ENCODE measurements at regions not wholly inside any gene's neighbourhood (a gene's known extent, or its start where the extent isn't known, plus 50 kb on each side); places are given as distances from the start of the nearest gene placed in this dataset.
"Not testable (repeated sequence)": the region's sequence is repeated elsewhere in the genome, so short reads cannot be mapped to it uniquely, and the experiment has no call there.

DNA sequence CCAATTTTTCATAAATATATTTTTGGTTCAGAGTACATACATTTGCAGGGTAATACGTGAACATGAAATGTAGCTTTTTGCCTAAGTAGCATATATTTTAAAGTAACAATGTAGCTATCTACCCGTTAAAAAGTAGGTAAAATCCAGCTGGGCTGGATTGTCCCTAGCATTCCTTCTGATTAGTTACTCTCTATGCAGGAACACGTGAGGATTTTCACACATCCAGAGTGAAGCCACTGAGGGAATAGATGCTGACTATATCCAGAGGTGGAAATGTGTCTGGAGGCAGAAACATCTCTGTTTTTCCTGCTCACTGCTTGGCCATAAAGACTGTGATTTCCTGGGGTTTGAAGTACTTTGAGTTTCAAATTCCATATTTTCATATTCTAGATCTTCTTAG, 338.9 kb upstream of the KIAA1217 start:
- DNase-seq (ENCODE audit: low read depth): no peak

DNA sequence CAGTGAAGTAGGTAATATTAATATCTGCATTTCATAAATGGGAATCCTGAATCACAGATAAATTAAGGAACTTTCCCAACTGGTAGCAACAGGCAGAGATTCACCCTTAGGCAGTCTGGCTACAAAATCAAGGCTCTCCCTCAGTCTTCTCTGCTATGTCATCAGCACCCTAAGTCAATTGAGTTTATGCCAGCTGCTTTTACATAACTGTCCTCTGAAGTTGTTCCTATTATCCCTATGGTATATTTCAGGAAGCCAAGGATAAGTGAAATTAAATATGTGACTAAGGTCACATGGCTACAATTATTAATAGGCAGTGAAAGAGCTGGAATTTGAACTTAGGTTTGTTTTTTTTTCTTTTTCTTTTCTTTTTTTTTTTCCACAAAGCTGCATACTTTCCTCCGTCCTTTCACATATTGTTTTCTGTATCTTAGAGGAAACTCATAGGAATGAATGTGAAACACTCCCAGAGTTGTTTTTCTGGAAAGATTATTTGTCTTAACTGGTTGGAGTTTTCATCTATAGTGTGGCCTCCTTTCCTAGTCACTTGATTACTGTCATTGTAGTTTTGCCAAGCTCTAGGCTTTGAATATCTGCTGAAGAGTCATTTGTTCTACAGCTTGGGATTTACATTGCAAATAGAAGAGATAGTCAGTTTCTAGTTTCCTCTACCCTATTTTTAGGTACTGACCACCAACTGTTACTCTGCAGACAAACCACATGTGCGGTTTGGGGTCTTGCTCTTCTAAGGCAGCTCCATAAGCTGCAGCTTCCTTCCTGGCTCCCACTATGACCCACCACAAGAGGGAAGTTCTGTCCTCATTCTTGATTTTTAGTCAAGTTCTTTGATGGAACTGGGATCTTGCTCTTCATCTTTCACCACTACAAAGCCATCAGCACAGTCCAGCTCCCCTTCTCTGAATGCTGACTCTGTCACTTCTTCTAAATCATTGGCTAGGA, 338.0 kb upstream of the KIAA1217 start:
- no peak for DNase-seq (ENCODE audit: low read depth)

DNA sequence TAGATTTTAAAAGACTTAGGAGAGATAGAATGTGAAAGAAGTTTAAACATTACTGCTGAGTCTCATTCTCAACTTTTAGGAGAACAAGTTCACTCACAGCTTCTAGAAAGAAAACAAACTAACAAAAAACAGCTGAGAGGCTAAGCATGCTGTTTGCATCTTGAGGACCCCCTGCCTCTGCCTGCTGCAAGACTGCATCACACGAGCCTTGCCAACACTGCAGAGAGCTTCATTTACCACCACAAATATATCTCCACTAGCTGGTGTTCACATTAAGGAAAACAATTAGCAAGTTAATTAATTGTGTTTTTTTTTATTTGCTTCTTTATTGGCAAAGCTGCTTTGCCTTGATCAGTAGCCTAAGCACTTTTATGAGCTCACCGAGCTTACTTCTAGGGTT, 336.6 kb upstream of the KIAA1217 start:
- DNase-seq (ENCODE audit: low read depth): no peak

DNA sequence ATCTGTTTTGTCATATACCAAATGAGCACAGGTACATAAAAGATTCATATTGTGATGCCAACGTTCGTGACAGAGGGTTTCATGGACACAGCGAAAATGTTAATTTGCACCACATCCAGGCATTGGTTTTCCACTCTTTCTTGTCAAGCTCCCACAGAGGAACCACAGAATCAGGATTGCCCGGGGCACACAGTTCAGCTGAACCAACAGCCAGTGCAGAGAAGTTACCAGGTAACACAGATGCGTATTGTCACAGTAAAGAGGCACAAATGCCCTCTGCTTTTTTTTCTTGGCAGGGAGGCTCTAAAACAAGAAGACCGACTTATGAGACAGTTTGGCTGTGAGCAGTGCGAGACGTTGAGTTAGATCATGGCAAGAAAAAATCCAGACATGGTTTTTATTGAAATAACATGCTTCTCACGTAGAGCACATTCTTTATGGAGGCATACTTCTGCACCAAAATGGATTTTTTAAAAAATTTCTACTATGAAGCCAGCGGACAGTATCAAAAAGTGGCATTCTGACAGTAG, 331.1 kb upstream of the KIAA1217 start:
- DNase-seq (ENCODE audit: low read depth): no peak

DNA sequence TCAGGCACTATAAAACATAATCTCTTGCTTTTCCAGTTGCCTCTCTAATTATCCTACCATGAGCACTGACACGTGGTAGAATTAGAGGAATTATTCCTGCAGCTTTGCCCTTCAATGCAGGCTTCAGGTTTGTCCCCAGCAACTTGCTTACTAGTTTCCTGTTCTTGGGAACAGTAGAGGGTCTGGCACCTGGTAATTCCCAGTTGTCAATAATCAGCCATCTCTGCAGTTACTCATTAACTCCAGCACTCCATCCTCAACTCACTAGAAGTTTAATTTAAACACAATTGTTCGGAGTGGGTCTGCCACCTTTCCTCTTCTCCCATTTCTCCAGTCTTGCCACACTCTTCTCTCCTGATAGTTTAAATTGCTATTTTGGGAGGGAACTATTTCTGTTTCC, 324.3 kb upstream of the KIAA1217 start:
- no peak for DNase-seq (ENCODE audit: low read depth)

DNA sequence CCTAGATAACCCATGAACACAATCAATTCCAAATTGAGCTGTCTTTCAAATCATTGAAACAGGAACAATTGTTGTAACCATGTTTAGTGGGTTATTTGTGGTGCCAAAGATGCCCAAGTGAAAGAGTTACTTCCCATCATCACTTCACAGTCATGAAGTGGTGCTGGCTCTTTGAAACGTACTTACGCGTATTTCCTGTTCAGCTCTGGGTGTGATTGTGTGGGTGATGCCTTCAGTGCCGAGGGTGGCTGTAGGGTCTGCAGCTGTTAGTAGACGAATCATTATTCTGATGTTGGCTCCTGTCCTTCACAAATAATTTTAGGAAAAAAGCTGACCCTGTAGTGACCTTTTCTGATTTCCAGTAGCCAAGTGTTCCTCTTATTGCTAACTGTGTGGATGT, 323.1 kb upstream of the KIAA1217 start:
- DNase-seq (ENCODE audit: low read depth): no peak

DNA sequence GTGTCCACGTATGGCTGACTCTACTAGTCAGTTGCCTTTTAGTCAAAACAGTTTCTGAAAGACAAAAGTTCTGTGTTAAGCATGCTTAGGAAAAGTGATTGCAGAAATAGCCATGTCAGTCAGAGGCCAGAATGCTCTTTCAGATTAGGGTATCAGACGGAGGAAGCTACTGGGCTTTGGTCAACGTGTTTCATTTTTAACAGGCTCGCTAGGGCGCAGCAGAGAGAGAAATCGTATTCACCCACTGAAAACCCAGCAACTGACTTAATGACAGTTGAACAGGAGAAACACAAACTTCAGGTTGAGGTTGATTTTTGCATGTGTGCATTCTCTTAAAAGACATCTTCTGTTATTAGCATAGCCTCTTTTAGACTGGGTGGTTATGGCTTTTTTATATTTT, 322.6 kb upstream of the KIAA1217 start:
- no peak for DNase-seq (ENCODE audit: low read depth)

DNA sequence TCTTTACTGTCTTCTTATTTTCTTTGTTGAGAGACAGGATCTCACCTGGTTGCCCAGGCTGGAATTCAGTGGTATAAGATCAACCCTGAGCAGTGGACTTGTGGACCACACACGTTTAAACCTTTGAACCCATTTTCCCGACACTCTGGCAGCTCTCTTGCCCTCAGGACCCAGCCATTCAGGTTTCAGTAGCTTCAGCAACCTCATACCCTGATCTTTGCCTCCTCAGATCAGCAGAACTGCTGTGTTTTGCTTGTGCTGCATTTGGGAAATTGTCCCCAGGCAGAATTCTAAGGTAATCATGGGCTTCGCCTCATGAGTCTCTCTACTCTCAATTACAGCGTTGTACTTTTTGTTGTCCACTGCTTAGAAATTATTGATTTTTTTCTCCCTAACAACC, 317.6 kb upstream of the KIAA1217 start:
- no peak for DNase-seq (ENCODE audit: low read depth)

DNA sequence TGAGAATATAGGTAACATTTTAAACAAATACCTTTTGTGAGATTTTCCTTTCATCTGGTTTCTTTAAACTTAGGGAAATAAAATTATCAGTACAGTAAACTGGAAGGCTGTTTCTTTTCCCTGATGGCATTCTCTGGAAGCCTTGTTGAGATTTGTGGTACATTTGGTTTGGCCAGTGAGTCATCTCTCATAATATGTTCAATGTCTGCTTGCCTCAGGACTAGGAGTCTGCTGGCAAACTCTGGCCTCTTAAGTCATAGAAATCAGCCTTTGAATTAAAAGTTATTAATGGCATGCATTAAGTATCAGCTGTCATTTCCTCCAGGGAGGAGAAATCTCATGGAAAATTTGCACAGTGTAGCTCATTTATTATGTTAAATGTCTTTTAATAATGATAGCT, 316.6 kb upstream of the KIAA1217 start:
- DNase-seq (ENCODE audit: low read depth): no peak

DNA sequence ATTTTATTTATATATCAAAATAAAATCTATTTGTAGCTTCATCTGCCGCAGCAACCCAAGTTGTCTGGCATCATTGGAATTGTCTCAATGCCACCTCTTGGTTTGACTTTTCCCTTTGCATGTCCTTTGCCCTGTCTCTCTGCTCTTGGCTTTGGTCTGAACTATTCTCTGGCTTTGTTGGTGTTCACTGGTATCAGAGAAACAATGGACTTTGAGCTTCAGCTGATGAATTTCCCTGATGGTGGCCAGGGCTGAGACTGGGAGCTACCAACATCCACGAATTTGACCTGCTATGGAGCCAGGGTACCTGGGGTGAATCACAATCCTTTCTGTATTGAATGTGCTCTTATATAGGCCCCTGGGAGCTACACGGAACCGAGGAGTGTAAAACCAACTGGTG, 311.7 kb upstream of the KIAA1217 start:
- no peak for DNase-seq (ENCODE audit: low read depth)

DNA sequence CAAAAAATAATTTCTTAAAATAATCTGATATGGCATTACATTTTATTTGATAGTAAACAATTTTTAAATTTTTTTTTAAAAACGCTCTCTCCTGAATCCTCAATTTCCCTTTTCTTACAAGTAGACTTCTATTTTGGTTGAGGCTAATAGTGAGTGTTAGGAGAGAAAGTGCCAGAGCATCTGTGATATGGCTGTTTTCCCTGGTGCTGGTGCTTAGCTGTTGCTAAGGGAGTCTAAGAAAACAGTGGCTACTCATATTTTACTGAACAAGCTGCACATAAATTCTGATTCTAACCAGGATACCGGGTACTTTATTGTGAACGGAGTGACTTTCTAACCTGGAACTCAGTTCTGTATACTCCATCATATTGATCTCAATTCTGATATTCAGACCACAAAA, 311.1 kb upstream of the KIAA1217 start:
- DNase-seq (ENCODE audit: low read depth): no peak

DNA sequence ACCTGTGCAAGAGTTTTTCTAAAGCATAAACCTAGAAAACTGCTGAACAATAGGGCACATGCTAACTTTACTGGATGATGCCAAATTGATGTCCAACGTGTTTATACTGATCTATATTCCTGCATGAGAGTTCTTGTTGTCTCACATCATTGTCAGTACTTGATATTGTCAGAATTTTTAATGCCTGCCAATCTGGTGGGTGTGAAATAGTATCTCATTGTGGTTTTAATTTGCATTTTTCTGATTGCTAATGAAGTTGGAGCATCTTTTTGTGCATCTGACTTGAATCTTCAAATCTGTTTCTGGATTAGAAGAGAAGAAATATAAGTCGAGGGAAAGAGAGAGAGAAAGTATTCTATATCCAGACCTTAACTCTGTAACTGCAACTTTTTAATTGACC, 309.8 kb upstream of the KIAA1217 start:
- no peak for DNase-seq (ENCODE audit: low read depth)

DNA sequence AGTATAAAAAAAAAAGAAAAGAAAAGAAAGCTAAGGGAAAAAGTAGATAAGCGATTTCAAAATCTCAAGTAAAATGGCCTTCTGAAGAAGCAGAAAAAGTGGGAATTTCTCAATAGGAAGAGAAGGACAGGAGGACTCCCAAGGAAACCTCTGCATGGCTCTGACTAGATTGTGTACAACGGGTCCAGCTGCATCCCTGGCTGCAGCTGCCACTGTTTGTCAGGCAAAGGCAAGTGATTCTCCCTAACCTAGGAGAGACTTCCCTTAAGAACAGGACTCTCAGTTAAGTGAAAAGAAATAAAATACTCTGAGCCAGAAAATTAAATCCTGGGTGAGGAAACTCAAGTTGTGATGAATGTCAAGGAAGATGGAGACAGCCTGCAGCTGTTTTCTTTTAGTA, 298.6 kb upstream of the KIAA1217 start:
- no peak for DNase-seq (ENCODE audit: low read depth)

DNA sequence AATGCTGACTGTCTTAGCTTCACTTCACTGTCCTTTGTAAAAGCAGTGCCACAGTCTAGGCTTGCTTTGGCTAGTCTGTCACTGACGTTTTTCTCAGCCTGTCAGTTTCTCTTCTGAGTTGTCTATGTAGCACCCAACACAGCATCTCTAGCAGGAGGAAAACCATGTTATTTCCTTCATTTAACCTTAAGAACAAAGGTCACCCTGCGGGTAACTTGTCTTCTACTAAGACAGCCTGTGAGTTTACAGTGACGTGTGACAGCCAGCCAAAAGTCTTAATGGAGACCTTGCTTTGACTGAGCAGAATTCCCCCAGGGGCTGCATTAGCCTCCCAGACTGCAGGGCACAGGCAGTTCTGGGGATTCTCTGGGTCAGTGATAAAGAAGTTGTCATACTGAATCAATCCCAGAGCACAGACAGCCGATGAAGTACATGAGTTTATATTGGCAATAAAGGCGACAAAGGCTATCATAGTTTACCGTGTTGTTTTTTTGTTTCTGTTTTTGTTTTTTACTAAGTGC, 296.0 kb upstream of the KIAA1217 start:
- no peak for DNase-seq (ENCODE audit: low read depth)

DNA sequence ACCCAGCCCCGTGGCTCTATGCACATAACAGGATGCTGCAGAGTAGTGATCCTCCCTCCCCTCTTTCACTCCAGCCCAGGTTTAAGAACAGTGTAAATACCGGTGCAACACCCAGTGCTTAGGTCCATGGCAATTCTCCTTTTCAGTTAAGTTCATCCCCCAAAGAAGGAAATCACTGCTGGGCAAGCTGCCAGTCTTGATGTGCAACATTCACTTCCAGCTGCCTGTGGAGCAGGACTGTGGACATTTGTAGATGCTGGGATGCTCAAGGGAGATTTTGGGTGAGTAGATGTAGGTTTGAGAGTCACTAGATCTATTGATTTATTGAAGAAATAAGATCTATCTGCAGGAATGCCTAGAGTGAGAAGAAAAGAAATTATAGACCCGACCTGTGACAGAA, 294.3 kb upstream of the KIAA1217 start:
- DNase-seq (ENCODE audit: low read depth): no peak

DNA sequence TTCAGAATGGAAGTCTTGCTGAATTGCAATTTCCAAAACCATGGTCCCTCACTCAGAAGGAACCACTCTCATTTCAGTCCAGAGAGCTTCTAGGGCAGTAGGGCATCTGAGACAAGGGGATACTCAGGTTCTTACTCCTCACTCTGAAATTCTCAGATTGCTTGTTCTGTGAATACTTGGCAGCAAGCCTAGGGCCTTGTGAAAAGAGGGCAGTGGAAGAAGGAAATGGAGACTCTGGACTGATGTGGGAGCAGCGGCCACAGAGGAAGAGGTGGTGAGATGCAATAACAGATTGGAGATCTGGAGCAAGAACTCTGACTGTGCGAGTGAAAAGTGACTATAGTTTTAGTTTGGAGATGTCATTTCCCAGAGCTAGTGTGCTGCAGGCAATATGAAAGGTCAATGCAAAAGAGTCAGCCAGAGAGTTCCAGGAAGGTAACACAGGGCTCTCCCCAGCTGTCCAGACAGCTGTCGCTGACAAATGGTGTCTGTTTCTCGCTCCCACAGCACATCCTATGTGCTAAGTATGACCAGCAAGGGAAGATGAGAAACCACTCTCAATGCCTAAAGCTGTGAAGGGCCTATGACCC, 291.6 kb upstream of the KIAA1217 start:
- no peak for DNase-seq (ENCODE audit: low read depth)

DNA sequence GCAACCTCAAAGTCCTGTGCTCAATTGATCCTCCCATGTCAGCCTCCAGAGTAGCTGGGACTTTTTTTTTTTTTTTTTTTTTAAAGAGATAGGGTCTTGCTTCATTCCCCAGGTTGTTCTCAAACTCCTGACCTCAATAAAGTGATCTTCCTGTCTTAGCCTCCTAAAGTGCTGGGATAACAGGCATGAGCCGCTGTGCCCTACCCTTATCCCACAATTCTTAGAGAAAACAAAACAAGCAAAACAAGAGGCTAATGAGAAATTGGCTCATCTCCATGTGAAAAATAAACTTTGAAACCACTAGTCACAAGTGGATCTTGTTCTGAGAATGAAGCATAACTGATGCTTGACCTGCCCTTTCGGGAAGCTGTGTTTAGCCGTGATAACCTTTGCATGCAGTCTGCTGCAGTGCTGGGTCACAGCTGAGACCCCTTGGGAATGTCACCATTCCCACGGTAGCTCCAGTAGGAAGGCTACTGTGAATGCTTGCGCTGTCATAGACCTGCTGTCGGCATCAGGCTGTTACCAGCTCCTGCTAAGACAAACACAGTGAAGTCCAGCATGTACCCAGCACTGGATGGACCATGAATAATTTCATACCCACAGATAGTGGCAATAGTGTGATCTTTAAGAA, 290.7 kb upstream of the KIAA1217 start:
- DNase-seq (ENCODE audit: low read depth): no peak

DNA sequence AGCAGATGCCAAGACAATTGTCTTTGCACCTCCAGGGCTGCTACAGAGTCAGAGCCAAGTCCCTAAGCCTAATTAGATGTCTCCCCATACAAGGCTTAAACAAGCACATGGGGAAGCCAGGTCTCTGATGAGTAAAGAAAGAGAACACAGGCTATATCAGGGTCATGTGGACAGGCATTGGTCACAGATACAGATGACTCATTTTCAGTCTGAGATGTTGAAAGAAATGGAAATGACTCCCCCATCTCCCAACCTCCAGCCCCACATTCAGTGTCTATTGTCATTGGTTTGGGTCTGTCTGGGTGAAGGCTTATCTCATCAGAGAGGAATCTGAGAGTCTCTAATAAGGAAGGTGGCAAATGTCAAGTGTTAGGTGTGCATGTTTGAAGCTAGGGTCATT, 290.1 kb upstream of the KIAA1217 start:
- DNase-seq (ENCODE audit: low read depth): no peak

DNA sequence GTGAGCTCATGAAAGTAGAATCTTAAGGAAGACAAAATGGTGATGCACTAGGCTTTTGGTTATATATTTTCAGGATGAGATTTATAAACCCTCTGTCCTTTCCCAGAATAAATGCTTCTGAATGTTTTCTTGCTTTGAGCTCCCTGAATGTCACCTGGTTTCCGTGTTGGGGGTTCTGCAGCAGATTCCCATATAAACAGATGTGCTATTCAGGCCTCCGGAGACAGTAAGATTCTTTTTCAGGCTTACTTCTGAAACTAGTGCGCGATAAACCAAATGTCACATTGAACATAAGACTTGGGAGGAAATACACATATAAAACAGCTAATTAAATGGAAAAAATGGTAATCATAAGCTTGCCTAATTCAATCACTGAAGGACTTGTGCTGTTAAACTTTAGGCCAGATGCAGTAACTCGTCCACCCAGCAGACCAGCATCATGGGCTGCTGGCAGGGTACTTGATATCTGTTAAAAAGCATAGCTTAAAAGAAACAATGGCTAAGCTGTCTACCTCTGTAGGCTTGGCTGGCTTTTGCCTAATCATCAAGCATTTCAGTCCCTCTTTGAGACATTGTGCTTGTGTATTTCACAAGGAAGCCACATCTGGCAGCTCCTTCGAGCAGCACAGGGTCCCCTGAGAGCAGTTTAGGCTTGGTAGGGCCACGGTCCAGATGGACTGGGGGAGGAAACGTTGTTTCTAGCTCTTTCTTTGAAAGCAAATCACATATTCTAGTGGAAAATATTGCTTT, 281.2 kb upstream of the KIAA1217 start:
- no peak for DNase-seq (ENCODE audit: low read depth)

DNA sequence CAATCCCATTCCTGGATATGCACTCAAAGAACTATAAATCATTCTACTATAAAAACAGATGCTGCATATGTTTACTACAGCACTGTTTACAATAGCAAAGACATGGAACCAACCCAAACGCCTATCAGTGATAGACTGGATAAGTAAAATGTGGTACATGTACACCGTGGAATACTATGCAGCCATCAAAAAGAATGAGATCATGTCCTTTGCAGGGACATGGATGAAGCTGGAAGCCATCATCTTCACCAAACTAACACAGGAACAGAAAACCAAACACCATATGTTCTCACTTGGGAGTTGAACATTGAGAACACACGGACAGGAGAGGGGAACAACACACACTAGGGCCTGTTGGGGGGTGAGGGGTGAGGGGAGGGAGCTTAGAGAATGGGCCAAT, 274.9 kb upstream of the KIAA1217 start:
- DNase-seq (ENCODE audit: low read depth): not testable (repeated sequence)

DNA sequence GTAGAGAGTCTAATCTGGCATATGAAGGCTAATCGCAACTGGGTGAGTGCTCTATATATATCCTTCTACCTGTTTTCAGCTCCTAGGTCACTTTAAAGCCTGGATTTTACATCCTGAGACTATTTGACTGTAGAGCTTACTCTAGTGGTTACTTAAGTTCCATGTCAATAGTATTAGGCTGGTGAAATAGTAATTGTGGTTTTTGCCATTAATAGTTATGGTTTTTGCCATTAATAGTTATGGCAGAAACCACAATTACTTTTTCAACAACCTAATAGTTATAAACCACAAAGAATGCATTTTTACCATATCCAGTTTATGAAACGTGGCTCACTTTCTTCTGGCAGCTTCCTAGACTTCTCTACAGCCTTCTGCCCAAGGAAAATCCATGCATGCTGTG, 263.1 kb upstream of the KIAA1217 start:
- DNase-seq (ENCODE audit: low read depth): no peak

DNA sequence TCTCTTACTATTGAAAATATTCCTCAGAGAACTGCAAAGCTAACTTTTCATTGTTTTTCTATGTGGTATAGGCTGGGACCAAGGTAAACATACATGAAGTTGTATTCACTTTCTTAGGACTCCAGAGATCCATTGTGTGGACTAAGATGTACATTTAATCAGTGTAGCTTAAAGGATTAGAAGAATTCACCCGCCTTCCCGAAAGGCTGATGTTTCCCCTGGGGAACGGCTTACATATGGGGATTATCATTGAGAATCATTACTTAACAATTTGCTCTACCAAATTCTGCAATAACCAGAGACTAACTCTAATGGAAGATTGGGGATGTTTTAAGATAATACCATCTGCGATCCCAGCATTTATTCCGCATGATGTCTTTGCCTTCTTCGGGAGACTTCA, 257.1 kb upstream of the KIAA1217 start:
- no peak for DNase-seq (ENCODE audit: low read depth)

All from LHCN-M2 (cell line).